Neuronal stem cell (in vitro differentiated cells): ENCODE measurements at regions not wholly inside any gene's neighbourhood (a gene's known extent, or its start where the extent isn't known, plus 50 kb on each side); places are given as distances from the start of the nearest gene placed in this dataset.

Experiments
- DNase-seq: peaks from one replicate; pipeline ENCODE4 v3.0.0-alpha.2; 2013; ENCODE audit warnings: low spot score
- H2AFZ ChIP-seq: one replicate; pipeline ENCODE4 v1.6.1; 2013; ENCODE audit warnings: mild to moderate bottlenecking, low read length, inconsistent platforms
- H2AK5ac ChIP-seq: 2 replicates; pipeline ENCODE4 v1.6.1; 2013; ENCODE audit warnings: low read depth, mild to moderate bottlenecking, inconsistent platforms, low read length, moderate library complexity, mixed read lengths
- H2BK120ac ChIP-seq: 2 replicates; pipeline ENCODE4 v1.6.1; 2013; ENCODE audit warnings: low read depth, mild to moderate bottlenecking, inconsistent platforms, low read length, moderate library complexity, mixed read lengths
- H2BK12ac ChIP-seq: one replicate; pipeline ENCODE4 v1.6.1; 2013; ENCODE audit warnings: low read length, inconsistent platforms
- H2BK15ac ChIP-seq: 2 replicates; pipeline ENCODE4 v1.6.1; 2013; ENCODE audit warnings: mild to moderate bottlenecking, low read length, inconsistent platforms, mixed read lengths
- H2BK5ac ChIP-seq: one replicate; pipeline ENCODE4 v1.6.1; 2013; ENCODE audit warnings: inconsistent platforms, mild to moderate bottlenecking, low read length, moderate library complexity
- H3K14ac ChIP-seq: one replicate; pipeline ENCODE4 v1.6.1; 2013; ENCODE audit warnings: low read length, inconsistent platforms
- H3K18ac ChIP-seq: 2 replicates; pipeline ENCODE4 v1.6.1; 2013; ENCODE audit warnings: low read length, inconsistent platforms
- H3K23ac ChIP-seq: 2 replicates; pipeline ENCODE4 v1.6.1; 2013; ENCODE audit warnings: low read depth, mild to moderate bottlenecking, mixed read lengths, low read length, inconsistent platforms; ENCODE audit not compliant: poor library complexity
- H3K27ac ChIP-seq: replicated peaks from 3 replicates; pipeline ENCODE4 v1.5.1; 2013; ENCODE audit warnings: low read length, inconsistent platforms
- H3K27me3 ChIP-seq, 3 experiments: 2 replicates each; pipeline ENCODE4 v1.6.1; 2013; ENCODE audit warnings: low read length in 3 of 3, mild to moderate bottlenecking in 2 of 3, inconsistent platforms in 1 of 3, low read depth in 1 of 3, mixed read lengths in 1 of 3, moderate library complexity in 1 of 3; ENCODE audit not compliant: control insufficient read depth in 3 of 3, insufficient read depth in 3 of 3
- H3K36me3 ChIP-seq, 2 donors: replicated peaks in 1 of 2; 2 replicates each; pipeline ENCODE4 v1.6.1; 2013; ENCODE audit warnings: low read length in 2 of 2; ENCODE audit not compliant: control insufficient read depth in 2 of 2, insufficient read depth in 2 of 2
- H3K4ac ChIP-seq: 2 replicates; pipeline ENCODE4 v1.6.1; 2013; ENCODE audit warnings: inconsistent platforms, mild to moderate bottlenecking, low read length, moderate library complexity
- H3K4me1 ChIP-seq, 2 donors: 1 replicate in 1 of 2; 2 replicates in 1 of 2; pipeline ENCODE4 v1.6.1; 2013; ENCODE audit warnings: low read length in 2 of 2, low read depth in 1 of 2; ENCODE audit not compliant: control insufficient read depth in 2 of 2, insufficient read depth in 1 of 2
- H3K4me2 ChIP-seq: one replicate; pipeline ENCODE4 v1.6.1; 2013; ENCODE audit warnings: mild to moderate bottlenecking, low read length, inconsistent platforms; ENCODE audit not compliant: insufficient read depth, poor library complexity, severe bottlenecking
- H3K4me3 ChIP-seq, 2 donors: 2 replicates each; pipeline ENCODE4 v1.5.1; 2013; ENCODE audit warnings: low read length in 2 of 2, mild to moderate bottlenecking in 2 of 2, inconsistent platforms in 1 of 2, moderate library complexity in 1 of 2
- H3K79me1 ChIP-seq: one replicate; pipeline ENCODE4 v1.6.1; 2013; ENCODE audit warnings: low read depth, mild to moderate bottlenecking, inconsistent platforms, low read length, moderate library complexity
- H3K9ac ChIP-seq: one replicate; pipeline ENCODE4 v1.6.1; 2013; ENCODE audit warnings: mild to moderate bottlenecking, low read depth, low read length, inconsistent platforms; ENCODE audit not compliant: poor library complexity
- H3K9me3 ChIP-seq, 2 donors: replicated peaks in 1 of 2; 2 replicates each; pipeline versions ENCODE3 to v1.6.1; 2013; ENCODE audit warnings: low read length in 2 of 2, mild to moderate bottlenecking in 2 of 2, inconsistent platforms in 1 of 2, low read depth in 1 of 2, mixed read lengths in 1 of 2, moderate library complexity in 1 of 2; ENCODE audit not compliant: control insufficient read depth in 2 of 2, insufficient read depth in 1 of 2
- H4K8ac ChIP-seq: one replicate; pipeline ENCODE4 v1.6.1; 2013; ENCODE audit warnings: low read depth, mild to moderate bottlenecking, inconsistent platforms, low read length, moderate library complexity
- H4K91ac ChIP-seq: one replicate; pipeline ENCODE4 v1.6.1; 2013; ENCODE audit warnings: low read length, low read depth, mild to moderate bottlenecking, inconsistent platforms; ENCODE audit not compliant: poor library complexity
- WGBS, 2 donors: extraction: QIAGEN DNeasy Blood & Tissue Kit; methylation state at CpG; one replicate each; pipeline ENCODE4 v1.1.7; 2013; ENCODE audit warnings: missing lambda C conversion rate in 2 of 2, mixed read lengths in 1 of 2; ENCODE audit not compliant: insufficient read length in 2 of 2, insufficient replicate concordance in 1 of 2; ENCODE audit errors: extremely low coverage in 2 of 2; 5-methylcytosine and 5-hydroxymethylcytosine counted together

DNA sequence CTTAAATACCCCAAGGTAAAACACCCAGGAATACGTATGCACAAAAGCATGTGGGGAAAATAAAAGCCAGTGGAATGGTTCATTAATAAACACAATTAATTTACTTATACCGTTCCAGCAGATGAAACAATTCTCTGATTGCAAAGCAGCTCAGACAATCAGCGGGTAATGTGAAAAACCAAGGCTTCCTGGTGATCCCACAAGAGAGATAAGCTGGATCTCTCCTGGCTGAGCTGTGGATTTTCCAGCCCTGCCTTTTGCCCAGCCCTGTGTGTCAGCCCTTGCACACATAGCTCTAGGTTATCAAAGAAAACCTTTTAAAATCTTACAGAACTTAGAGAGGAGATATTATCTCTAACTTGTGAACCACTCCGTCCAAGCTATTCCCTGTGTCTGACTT is 1010.7 kb upstream of the AUTS2 start:
- no peaks in the 10 kb centered on the region for H3K9me3 ChIP-seq
- H4K8ac ChIP-seq, result no peak overlapping the region
- no peak overlapping the region for H3K14ac ChIP-seq
- no peak overlapping the region for H3K27ac ChIP-seq
- H3K79me1 ChIP-seq, result no peaks in the 10 kb centered on the region
- no peak overlapping the region for H2BK12ac ChIP-seq
- no peak overlapping the region for H3K9ac ChIP-seq
- H3K4me2 ChIP-seq, result no peak overlapping the region
- H2AK5ac ChIP-seq, result no peak overlapping the region
- H3K27me3 ChIP-seq, result no peaks in the 10 kb centered on the region
- no CpG with 5 or more reads among the region's 4 CpGs for WGBS, 2 donors
- H3K23ac ChIP-seq, result no peak overlapping the region
- H3K18ac ChIP-seq, result no peak overlapping the region
- H3K4ac ChIP-seq, result no peak overlapping the region
- H2AFZ ChIP-seq, result no peak overlapping the region
- no peak overlapping the region for H2BK5ac ChIP-seq
- H4K91ac ChIP-seq, result no peak overlapping the region
- DNase-seq, result no peak
- H3K36me3 ChIP-seq, result no peaks in the 10 kb centered on the region
- H3K4me1 ChIP-seq, result no peaks in the 10 kb centered on the region
- no peak overlapping the region for H3K4me3 ChIP-seq
- H2BK120ac ChIP-seq, result no peak overlapping the region
- no peak overlapping the region for H2BK15ac ChIP-seq

DNA sequence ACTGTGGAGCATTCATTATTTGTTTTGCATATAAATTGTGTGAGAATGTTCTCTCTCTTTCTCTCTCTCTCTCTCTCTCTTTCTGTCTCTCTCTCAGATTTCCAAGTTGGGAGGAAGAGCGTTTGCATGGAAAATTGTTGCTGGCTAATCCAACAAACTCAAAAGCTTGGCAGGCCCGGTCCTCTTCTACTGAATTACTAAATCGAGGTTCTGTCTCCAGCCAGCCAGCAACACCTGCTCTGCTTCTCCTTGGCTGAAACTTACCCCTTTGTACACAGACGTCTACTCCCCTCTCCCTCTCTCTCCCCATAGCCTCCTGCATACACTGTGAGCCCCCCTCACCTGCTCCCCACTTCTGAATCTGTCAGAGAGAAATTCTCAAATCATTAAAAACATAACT is 996.4 kb upstream of the AUTS2 start:
- Histone ChIP-seq H3K4ac (no peak overlapping the region), H3K4me1 (no peaks in the 10 kb centered on the region), H3K36me3 (no peaks in the 10 kb centered on the region), H2BK120ac (no peak overlapping the region), H3K4me3 (no peak overlapping the region), H2AK5ac (no peak overlapping the region), H2BK15ac (no peak overlapping the region), H4K8ac (no peak overlapping the region), H2BK12ac (no peak overlapping the region), H4K91ac (no peak overlapping the region), H3K9ac (no peak overlapping the region), H3K79me1 (no peaks in the 10 kb centered on the region), H3K9me3 (no peaks in the 10 kb centered on the region), H2AFZ (no peak overlapping the region), H2BK5ac (no peak overlapping the region), H3K18ac (no peak overlapping the region), H3K4me2 (no peak overlapping the region), H3K27me3 (no peaks in the 10 kb centered on the region), H3K23ac (no peak overlapping the region), H3K14ac (no peak overlapping the region), H3K27ac (no peak overlapping the region)
- no peak for DNase-seq
- no CpG with 5 or more reads among the region's 4 CpGs for WGBS, 2 donors

DNA sequence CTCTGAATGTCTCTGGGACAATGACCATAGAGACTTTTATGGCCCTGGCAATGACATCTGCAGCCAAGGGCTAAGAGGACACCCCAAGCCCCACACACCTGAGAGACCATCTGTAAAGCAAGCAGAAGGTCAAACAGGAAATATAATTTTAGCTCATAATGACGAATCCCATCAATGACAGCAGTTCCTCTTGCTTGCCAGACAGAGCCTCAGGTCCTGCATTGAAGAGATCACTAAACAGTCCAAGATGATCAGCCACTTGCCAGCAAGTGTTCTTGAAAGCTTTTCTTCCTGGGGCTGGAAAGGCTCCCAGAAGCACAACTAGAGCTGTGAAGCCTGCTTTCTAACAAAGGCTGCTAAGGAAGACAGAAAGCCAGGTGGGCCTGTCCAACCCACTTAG is 993.7 kb upstream of the AUTS2 start:
- Histone ChIP-seq H3K18ac (no peak overlapping the region), H3K79me1 (no peaks in the 10 kb centered on the region), H2BK5ac (no peak overlapping the region), H3K14ac (no peak overlapping the region), H3K23ac (no peak overlapping the region), H3K27me3 (no peaks in the 10 kb centered on the region), H2AFZ (no peak overlapping the region), H2BK120ac (no peak overlapping the region), H4K91ac (no peak overlapping the region), H3K4ac (no peak overlapping the region), H3K4me2 (no peak overlapping the region), H3K9me3 (no peaks in the 10 kb centered on the region), H3K4me3 (no peak overlapping the region), H3K36me3 (no peaks in the 10 kb centered on the region), H3K27ac (no peak overlapping the region), H4K8ac (no peak overlapping the region), H2BK15ac (no peak overlapping the region), H2AK5ac (no peak overlapping the region), H3K4me1 (no peaks in the 10 kb centered on the region), H2BK12ac (no peak overlapping the region), H3K9ac (no peak overlapping the region)
- no peak for DNase-seq
- no CpG with 5 or more reads among the region's 1 CpG for WGBS, 2 donors

DNA sequence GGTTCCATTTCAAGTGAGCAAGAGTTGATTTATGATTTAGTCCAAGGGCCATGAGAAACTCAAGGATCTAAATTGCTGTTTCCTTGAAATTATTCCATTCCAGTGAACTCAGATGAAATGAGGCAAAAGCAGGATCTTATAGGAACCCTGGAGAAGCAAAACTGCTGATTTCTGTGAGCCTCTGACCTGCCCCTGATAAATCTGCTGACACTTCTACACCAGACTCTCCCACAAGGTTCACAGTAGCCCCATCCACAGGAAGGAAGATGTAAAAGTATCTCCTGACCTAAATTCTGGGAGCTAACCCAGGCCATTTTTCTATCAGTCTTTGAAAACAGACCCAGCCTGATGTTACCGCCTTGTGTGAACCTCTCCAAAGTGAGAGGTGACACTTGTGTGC is 987.6 kb upstream of the AUTS2 start:
- H4K8ac ChIP-seq, result no peak overlapping the region
- no peak overlapping the region for H3K4me3 ChIP-seq
- H2BK120ac ChIP-seq, result no peak overlapping the region
- no peak overlapping the region for H2AK5ac ChIP-seq
- no peak overlapping the region for H3K18ac ChIP-seq
- no peaks in the 10 kb centered on the region for H3K36me3 ChIP-seq
- H3K27me3 ChIP-seq, result no peaks in the 10 kb centered on the region
- H4K91ac ChIP-seq, result no peak overlapping the region
- no peak overlapping the region for H3K4me2 ChIP-seq
- no peak overlapping the region for H2BK5ac ChIP-seq
- no peak overlapping the region for H3K27ac ChIP-seq
- H2BK15ac ChIP-seq, result no peak overlapping the region
- no peaks in the 10 kb centered on the region for H3K79me1 ChIP-seq
- no peaks in the 10 kb centered on the region for H3K4me1 ChIP-seq
- H3K23ac ChIP-seq, result no peak overlapping the region
- WGBS, 2 donors, result no CpG with 5 or more reads among the region's 1 CpG
- no peaks in the 10 kb centered on the region for H3K9me3 ChIP-seq
- no peak overlapping the region for H2BK12ac ChIP-seq
- DNase-seq, result no peak
- no peak overlapping the region for H2AFZ ChIP-seq
- no peak overlapping the region for H3K9ac ChIP-seq
- H3K4ac ChIP-seq, result no peak overlapping the region
- H3K14ac ChIP-seq, result no peak overlapping the region
